ENCODE measurements at regions not wholly inside any gene's neighbourhood (a gene's known extent, or its start where the extent isn't known, plus 50 kb on each side); places are given as distances from the start of the nearest gene placed in this dataset.

- TF ChIP-seq CTCF (IDR thresholded peaks at IDR 0.05) (no peak), POLR2A (IDR thresholded peaks at IDR 0.05) (no peak)
Observed at GRCh38 chrX:121755541-121755940, 708.1 kb downstream of the GLUD2 start.
